CD4-positive, alpha-beta memory T cell (primary cell): ENCODE measurements at regions not wholly inside any gene's neighbourhood (a gene's known extent, or its start where the extent isn't known, plus 50 kb on each side); places are given as distances from the start of the nearest gene placed in this dataset.

Source experiments
- CTCF ChIA-PET: fragments of 350-600 bp; sonication (Branson Sonifier 250); formaldehyde crosslinking; loops from one replicate; lab custom pipeline; 2021; ENCODE audit warnings: inconsistent platforms; ENCODE audit not compliant: partially characterized antibody; lab: Charles Lee
- POLR2A ChIA-PET: fragments of 350-600 bp; sonication (Branson Sonifier 250); formaldehyde crosslinking; loops from one replicate; lab custom pipeline; 2021; ENCODE audit not compliant: partially characterized antibody; lab: Charles Lee
- DNase-seq, 5 donors: peaks; one replicate each; pipeline versions ENCODE4 v3.0.0 to v3.0.0-alpha.2; 2020 to 2022; ENCODE audit warnings: mixed read lengths in 1 of 5
- H3K27ac ChIP-seq: one replicate; pipeline ENCODE4 v1.7.0; 2013; ENCODE audit warnings: low read depth, low read length
- H3K27me3 ChIP-seq: 2 replicates; pipeline ENCODE4 v1.7.0; 2013; ENCODE audit warnings: mild to moderate bottlenecking, low read length, moderate library complexity; ENCODE audit not compliant: insufficient read depth
- H3K36me3 ChIP-seq: 2 replicates; pipeline ENCODE4 v1.7.0; 2013; ENCODE audit warnings: mild to moderate bottlenecking, low read length, moderate library complexity; ENCODE audit not compliant: insufficient read depth
- H3K4me1 ChIP-seq: 2 replicates; pipeline ENCODE4 v1.7.0; 2013; ENCODE audit warnings: mild to moderate bottlenecking, low read length, moderate library complexity; ENCODE audit not compliant: insufficient read depth
- H3K4me3 ChIP-seq, 2 donors: one replicate each; pipeline ENCODE4 v1.7.0; 2013; ENCODE audit warnings: low read length in 2 of 2, mild to moderate bottlenecking in 1 of 2
- H3K9me3 ChIP-seq, 2 donors: one replicate each; pipeline ENCODE4 v1.7.0; 2013; ENCODE audit warnings: low read length in 2 of 2, control low read depth in 1 of 2; ENCODE audit not compliant: control insufficient read depth in 1 of 2
- H3K27ac Mint-ChIP-seq, 7 donors: one replicate each; pipeline ENCODE4 v1.8.0; 2020 to 2021; ENCODE audit warnings: mixed read lengths in 7 of 7, mild to moderate bottlenecking in 6 of 7, inconsistent platforms in 3 of 7, moderate library complexity in 3 of 7
- H3K27me3 Mint-ChIP-seq, 2 donors: one replicate each; pipeline ENCODE4 v1.8.0; 2020 to 2021; ENCODE audit warnings: mixed read lengths in 2 of 2
- H3K36me3 Mint-ChIP-seq, 2 donors: one replicate each; pipeline ENCODE4 v1.8.0; 2020 to 2021; ENCODE audit warnings: mixed read lengths in 2 of 2, inconsistent platforms in 1 of 2, mild to moderate bottlenecking in 1 of 2
- H3K4me1 Mint-ChIP-seq, 4 donors: one replicate each; pipeline ENCODE4 v1.8.0; 2020 to 2021; ENCODE audit warnings: mixed read lengths in 4 of 4, mild to moderate bottlenecking in 1 of 4
- H3K4me3 Mint-ChIP-seq, 8 donors: one replicate each; pipeline ENCODE4 v1.8.0; 2020 to 2021; ENCODE audit warnings: mixed read lengths in 8 of 8, mild to moderate bottlenecking in 7 of 8, moderate library complexity in 6 of 8, inconsistent platforms in 3 of 8
- H3K9me3 Mint-ChIP-seq, 8 donors: one replicate each; pipeline ENCODE4 v1.8.0; 2020 to 2021; ENCODE audit warnings: mixed read lengths in 8 of 8, mild to moderate bottlenecking in 5 of 8, inconsistent platforms in 3 of 8, moderate library complexity in 1 of 8
- intact Hi-C: fragments of 100-400 bp; cut with micrococcal nuclease; formaldehyde crosslinking; loops from one replicate; pipeline ENCODE4 v1.15.1; 2023

DNA sequence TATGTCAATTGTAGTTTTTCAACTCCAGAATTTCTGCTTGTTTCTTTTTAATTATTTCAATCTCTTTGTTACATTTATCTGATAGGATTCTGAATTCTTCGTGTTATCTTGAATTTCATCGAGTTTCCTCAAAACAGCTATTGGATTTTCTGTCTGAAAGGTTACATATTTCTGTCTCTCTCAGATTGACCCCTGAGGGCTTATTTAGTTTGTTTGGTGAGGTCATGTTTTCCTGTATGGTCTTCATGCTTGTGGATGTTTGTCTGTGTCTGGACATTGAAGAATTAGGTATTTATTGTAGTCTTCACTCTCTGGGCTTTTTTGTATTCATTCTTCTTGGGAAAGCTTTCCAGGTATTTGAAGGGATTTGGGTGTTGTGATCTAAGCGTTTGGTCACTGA, 85.6 kb downstream of the SNAPC1 start:
- H3K36me3 Mint-ChIP-seq: no peaks in the 10 kb centered on the region
- no peaks in the 10 kb centered on the region for H3K4me1 Mint-ChIP-seq
- peaks cover 0 to 9% (median 1%) of the 10 kb centered on the region in 8 donors for H3K9me3 Mint-ChIP-seq
- CTCF ChIA-PET: interaction anchor here (1.3 to 1.5 kb wide), 2 partner anchors 10 to 13 kb away, joined by 6 read pairs; no protein-coding TSS in a partner anchor
- peaks cover 15 to 19% of the 10 kb centered on the region in 2 donors for H3K27me3 Mint-ChIP-seq
- no peaks in the 10 kb centered on the region for H3K27me3 ChIP-seq
- no peaks in the 10 kb centered on the region for H3K9me3 ChIP-seq
- POLR2A ChIA-PET: no interaction called here
- H3K4me3 ChIP-seq: no peak overlapping the region
- DNase-seq: no peak
- no peak overlapping the region for H3K27ac ChIP-seq
- no peak overlapping the region for H3K27ac Mint-ChIP-seq
- H3K4me3 Mint-ChIP-seq: no peak overlapping the region
- no peaks in the 10 kb centered on the region for H3K36me3 ChIP-seq
- intact Hi-C loops: no loop called here
- no peaks in the 10 kb centered on the region for H3K4me1 ChIP-seq

DNA sequence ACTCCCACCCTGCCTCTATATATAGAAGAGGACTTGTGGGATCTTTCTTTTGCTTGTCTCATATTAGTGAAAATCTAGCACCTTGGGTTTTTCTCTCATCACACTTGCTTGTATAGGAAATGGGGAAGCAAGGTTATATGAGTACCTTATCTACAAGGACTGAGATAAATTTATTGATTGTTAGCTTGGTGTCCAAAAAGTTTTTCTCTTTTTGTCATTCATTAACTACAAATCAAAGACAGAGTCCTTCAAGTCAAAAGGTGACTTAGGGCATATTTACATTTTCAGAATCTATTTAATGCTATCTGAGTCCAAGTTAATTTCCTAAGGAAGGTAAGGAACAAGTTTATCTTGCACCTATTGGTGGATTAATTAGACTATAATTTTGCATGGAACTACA, 92.7 kb downstream of the SNAPC1 start:
- intact Hi-C loops: no loop called here
- ChIA-PET CTCF (no interaction called here), POLR2A (no interaction called here)
- no peaks in the 10 kb centered on the region for H3K4me1 ChIP-seq
- H3K27ac Mint-ChIP-seq: no peak overlapping the region
- H3K4me3 ChIP-seq: no peak overlapping the region
- H3K36me3 Mint-ChIP-seq: no peaks in the 10 kb centered on the region
- no peak overlapping the region for H3K27ac ChIP-seq
- no peak overlapping the region for H3K4me3 Mint-ChIP-seq
- H3K27me3 ChIP-seq: peaks cover under 1% of the 10 kb centered on the region
- H3K36me3 ChIP-seq: no peaks in the 10 kb centered on the region
- H3K4me1 Mint-ChIP-seq: peaks cover 0 to 2% (median 0%) of the 10 kb centered on the region in 4 donors
- peaks cover 24 to 25% of the 10 kb centered on the region in 2 donors for H3K27me3 Mint-ChIP-seq
- H3K9me3 Mint-ChIP-seq: peaks cover 0 to 2% (median 0%) of the 10 kb centered on the region in 8 donors
- no peaks in the 10 kb centered on the region for H3K9me3 ChIP-seq
- no peak for DNase-seq

DNA sequence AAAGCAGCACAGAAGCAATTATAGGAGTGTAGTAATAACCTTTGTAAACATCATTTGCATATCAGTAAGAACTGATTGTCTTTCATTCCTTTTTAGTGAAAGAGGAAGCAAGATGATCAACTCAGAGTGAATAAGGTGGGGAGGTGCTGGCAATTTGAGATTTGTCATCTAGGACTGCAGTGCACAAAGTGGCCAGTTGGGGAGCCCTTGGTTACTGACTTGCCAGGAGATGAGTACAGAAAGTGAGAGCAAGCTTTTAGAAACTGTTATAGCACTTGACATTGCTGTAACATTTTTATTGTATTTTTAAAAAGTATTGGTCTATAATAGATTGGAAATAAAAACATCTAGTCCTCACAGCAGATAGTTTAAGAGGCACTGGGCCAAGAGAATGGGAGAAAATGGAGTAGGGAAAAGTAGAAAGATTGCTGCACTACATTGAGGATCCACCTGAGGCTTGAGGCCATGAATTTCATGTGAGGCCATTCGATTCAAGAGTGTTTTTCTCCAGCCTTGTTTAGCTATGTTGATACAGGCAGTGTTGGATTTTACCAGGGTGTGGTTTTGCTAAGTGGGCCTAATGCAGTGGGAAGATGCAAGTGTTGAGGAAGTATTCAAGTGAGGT, 98.2 kb downstream of the SNAPC1 start:
- H3K4me1 ChIP-seq: no peaks in the 10 kb centered on the region
- intact Hi-C loops: no loop called here
- H3K27ac ChIP-seq: no peak overlapping the region
- ChIA-PET POLR2A (no interaction called here), CTCF (interaction anchor here (0.9 to 2.5 kb wide), 5 partner anchors 11 to 266 kb away, joined by 3 to 6 read pairs (median 4); no protein-coding TSS in a partner anchor)
- H3K4me3 Mint-ChIP-seq: no peak overlapping the region
- H3K4me1 Mint-ChIP-seq: peaks cover 0 to 2% (median under 1%) of the 10 kb centered on the region in 4 donors
- H3K27me3 ChIP-seq: peaks cover 3% of the 10 kb centered on the region
- DNase-seq: peak; percentile 16 to 44 (median 29)
- no peaks in the 10 kb centered on the region for H3K9me3 ChIP-seq
- no peaks in the 10 kb centered on the region for H3K36me3 ChIP-seq
- H3K27ac Mint-ChIP-seq: no peak overlapping the region
- H3K27me3 Mint-ChIP-seq: peaks cover 10 to 14% of the 10 kb centered on the region in 2 donors
- no peaks in the 10 kb centered on the region for H3K9me3 Mint-ChIP-seq
- no peaks in the 10 kb centered on the region for H3K36me3 Mint-ChIP-seq
- H3K4me3 ChIP-seq: no peak overlapping the region

DNA sequence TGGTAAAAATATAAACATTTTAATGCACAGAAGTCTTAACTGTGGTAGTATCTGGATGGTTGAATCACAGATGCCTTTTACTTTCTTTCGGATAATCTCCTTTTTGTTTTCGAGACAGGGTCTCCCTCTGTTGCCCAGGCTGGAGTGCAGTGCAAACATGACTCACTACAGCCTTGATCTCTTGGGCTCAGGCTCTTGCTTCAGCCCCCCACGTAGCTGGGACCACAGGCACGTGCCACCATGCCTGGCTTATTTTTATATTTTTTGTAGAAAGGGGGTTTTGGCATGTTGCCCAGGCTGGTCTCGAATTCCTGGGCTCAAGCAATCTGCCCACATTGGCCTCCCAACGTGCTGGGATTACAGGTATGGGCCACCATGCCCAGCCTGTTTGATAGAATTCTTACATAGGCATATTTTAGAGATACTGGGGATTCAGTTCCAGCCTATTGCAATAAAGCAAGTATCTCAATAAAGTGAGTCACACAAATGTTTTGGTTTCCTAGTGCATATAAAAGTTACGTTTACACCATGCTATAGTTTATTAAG, 99.2 kb downstream of the SNAPC1 start:
- intact Hi-C loops: no loop called here
- H3K36me3 ChIP-seq: no peaks in the 10 kb centered on the region
- peaks cover 3% of the 10 kb centered on the region for H3K27me3 ChIP-seq
- Mint-ChIP-seq H3K36me3 (no peaks in the 10 kb centered on the region), H3K27ac (no peak overlapping the region), H3K27me3 (peaks cover 10 to 11% of the 10 kb centered on the region in 2 donors), H3K4me3 (no peak overlapping the region), H3K9me3 (no peaks in the 10 kb centered on the region), H3K4me1 (peaks cover 0 to 2% (median under 1%) of the 10 kb centered on the region in 4 donors)
- H3K4me1 ChIP-seq: no peaks in the 10 kb centered on the region
- H3K4me3 ChIP-seq: no peak overlapping the region
- no peak for DNase-seq
- CTCF ChIA-PET: interaction anchor here (0.9 to 2.5 kb wide), 4 partner anchors 10 to 265 kb away, joined by 4 to 6 read pairs (median 5); no protein-coding TSS in a partner anchor
- H3K9me3 ChIP-seq: no peaks in the 10 kb centered on the region
- no peak overlapping the region for H3K27ac ChIP-seq
- POLR2A ChIA-PET: no interaction called here

DNA sequence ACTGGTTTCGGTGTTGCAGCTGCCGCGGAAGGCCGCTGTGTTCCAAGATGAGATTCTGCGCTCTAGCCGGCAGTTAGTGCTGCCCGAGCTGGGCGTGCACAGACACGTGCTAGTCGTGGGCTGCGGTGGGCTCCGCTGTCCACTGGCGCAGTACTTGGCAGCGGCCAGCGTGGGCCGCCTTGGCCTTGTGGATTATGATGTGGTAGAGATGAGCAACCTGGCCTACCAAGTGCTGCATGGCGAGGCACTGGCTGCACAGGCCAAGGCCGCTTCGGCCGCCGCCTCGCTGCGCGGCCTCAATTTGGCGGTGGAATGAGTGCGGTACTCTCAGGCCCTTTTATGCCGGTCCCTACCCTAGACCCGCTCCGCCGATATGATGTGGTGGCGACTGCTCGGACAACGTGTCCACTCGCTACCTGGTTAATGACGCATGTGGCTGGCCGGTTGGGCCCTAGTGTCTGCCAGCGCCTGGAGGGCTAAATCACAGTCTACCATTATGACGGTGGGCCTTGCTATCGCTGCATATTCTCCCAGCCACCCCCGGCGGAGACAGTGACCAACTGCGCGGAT, 102.2 kb downstream of the SNAPC1 start:
- H3K27me3 ChIP-seq: peaks cover 3% of the 10 kb centered on the region
- Mint-ChIP-seq H3K27me3 (peaks cover 2% of the 10 kb centered on the region in 2 donors), H3K27ac (no peak overlapping the region), H3K36me3 (no peaks in the 10 kb centered on the region), H3K4me3 (no peak overlapping the region), H3K4me1 (peaks cover 0 to 4% (median 0%) of the 10 kb centered on the region in 4 donors), H3K9me3 (peaks cover 0 to under 1% (median 0%) of the 10 kb centered on the region in 8 donors)
- H3K36me3 ChIP-seq: no peaks in the 10 kb centered on the region
- H3K4me1 ChIP-seq: no peaks in the 10 kb centered on the region
- intact Hi-C loops: no loop called here
- ChIA-PET CTCF (no interaction called here), POLR2A (no interaction called here)
- no peak overlapping the region for H3K27ac ChIP-seq
- no peaks in the 10 kb centered on the region for H3K9me3 ChIP-seq
- H3K4me3 ChIP-seq: no peak overlapping the region
- DNase-seq: no peak

DNA sequence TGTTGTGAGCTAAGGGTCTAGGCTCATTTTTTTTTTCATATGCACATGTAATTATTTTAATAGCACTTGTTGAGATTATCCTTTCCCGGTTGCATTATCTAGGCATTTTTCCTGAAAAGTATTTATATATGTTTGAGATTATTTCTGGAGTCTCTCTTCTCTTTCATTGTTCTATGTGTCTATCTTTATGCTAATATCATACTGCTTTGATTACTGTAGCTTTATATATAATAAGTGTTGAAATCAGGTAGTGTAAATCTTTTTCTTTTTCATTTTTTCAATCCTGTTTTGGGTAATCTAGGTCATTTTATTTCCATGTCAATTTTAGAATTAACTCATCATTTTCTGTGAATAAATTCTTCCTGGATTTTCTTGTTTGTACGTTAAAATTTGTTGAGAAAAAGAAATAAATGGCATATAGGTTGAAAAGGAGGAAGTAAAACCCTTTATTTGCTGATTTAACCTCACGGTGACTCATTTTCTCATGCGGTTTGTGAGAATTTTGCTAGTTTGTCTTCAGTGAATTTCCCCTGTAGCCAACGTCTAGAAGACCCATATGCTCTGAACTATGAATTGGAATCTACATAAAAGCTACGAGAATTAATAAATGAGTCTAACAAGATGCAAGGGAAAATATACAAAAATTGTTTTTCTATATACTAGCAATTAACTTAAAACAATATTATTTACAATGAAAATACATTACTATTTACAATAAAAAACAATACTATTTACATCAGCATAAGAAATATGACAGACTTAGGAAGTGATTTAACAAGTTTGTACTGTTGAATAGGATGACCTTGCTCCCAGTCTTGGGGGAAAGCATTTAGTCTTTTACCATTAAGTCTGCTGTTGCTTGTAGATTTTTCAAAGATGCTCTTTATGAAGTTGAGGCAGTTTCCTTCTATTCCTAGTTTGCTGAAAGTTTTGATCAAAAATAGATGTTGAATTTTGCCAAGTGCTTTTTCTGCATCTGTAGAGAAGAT, 105.0 kb downstream of the SNAPC1 start:
- DNase-seq: no peak
- H3K27me3 Mint-ChIP-seq: peaks cover 4% of the 10 kb centered on the region in 2 donors
- peaks cover 0 to 2% (median 0%) of the 10 kb centered on the region in 4 donors for H3K4me1 Mint-ChIP-seq
- no peaks in the 10 kb centered on the region for H3K27me3 ChIP-seq
- H3K4me3 Mint-ChIP-seq: no peak overlapping the region
- intact Hi-C loops: no loop called here
- no peak overlapping the region for H3K27ac Mint-ChIP-seq
- no peak overlapping the region for H3K4me3 ChIP-seq
- ChIA-PET POLR2A (no interaction called here), CTCF (no interaction called here)
- H3K9me3 ChIP-seq: no peaks in the 10 kb centered on the region
- no peak overlapping the region for H3K27ac ChIP-seq
- no peaks in the 10 kb centered on the region for H3K36me3 ChIP-seq
- peaks cover 0 to 19% (median 16%) of the 10 kb centered on the region in 8 donors for H3K9me3 Mint-ChIP-seq
- peaks cover 3 to 4% of the 10 kb centered on the region in 2 donors for H3K36me3 Mint-ChIP-seq
- no peaks in the 10 kb centered on the region for H3K4me1 ChIP-seq
